MCF 10A (cell line): ENCODE measurements at regions not wholly inside any gene's neighbourhood (a gene's known extent, or its start where the extent isn't known, plus 50 kb on each side); places are given as distances from the start of the nearest gene placed in this dataset.

Experiments used
- BruUV-seq: library from RNA; stranded (reverse); fragments of 400-500 nt; replicated peaks from 2 replicates; lab custom pipeline; 2021; lab: Mats Ljungman, UMichigan
- CTCF ChIA-PET: fragments of 300-600 bp; sonication (Branson Sonifier 250); formaldehyde crosslinking; extraction: SDS; loops from one replicate; lab custom pipeline; 2021; ENCODE audit warnings: antibody characterized with exemption, inconsistent platforms; lab: Yijun Ruan, JAX
- POLR2A ChIA-PET: fragments of 300-600, 350-650 bp; sonication (Branson Sonifier 250); formaldehyde crosslinking; extraction: SDS; loops from one replicate; lab custom pipeline; 2020; ENCODE audit warnings: antibody characterized with exemption, inconsistent platforms; lab: Yijun Ruan, JAX
- DNase-seq: peaks from one replicate; pipeline ENCODE4 v3.0.0-alpha.2; 2018; ENCODE audit not compliant: unreplicated experiment
- H3K27ac Mint-ChIP-seq: one replicate; pipeline ENCODE4 v1.8.0; 2022; ENCODE audit warnings: mild to moderate bottlenecking, low read depth, mixed read lengths; ENCODE audit not compliant: unreplicated experiment
- H3K27me3 Mint-ChIP-seq: one replicate; pipeline ENCODE4 v1.8.0; 2022; ENCODE audit warnings: mixed read lengths; ENCODE audit not compliant: insufficient read depth, unreplicated experiment
- H3K36me3 Mint-ChIP-seq: one replicate; pipeline ENCODE4 v1.8.0; 2022; ENCODE audit warnings: mild to moderate bottlenecking, moderate library complexity, mixed read lengths; ENCODE audit not compliant: insufficient read depth, unreplicated experiment
- H3K4me1 Mint-ChIP-seq: one replicate; pipeline ENCODE4 v1.8.0; 2022; ENCODE audit warnings: mixed read lengths; ENCODE audit not compliant: insufficient read depth, unreplicated experiment
- H3K4me3 Mint-ChIP-seq: one replicate; pipeline ENCODE4 v1.8.0; 2022; ENCODE audit warnings: mild to moderate bottlenecking, moderate library complexity, mixed read lengths; ENCODE audit not compliant: unreplicated experiment
- H3K9me3 Mint-ChIP-seq: one replicate; pipeline ENCODE4 v1.8.0; 2022; ENCODE audit warnings: mixed read lengths; ENCODE audit not compliant: unreplicated experiment
- intact Hi-C: fragments of 100-400 bp; cut with micrococcal nuclease; formaldehyde crosslinking; loops from 2 replicates; pipeline ENCODE4 v1.14.1; 2022
- TF ChIP-seq, protein P1 (sequence below): fragments of 200-600 bp; IDR thresholded peaks from one replicate; pipeline ENCODE4 v1.8.0; 2022; ENCODE audit warnings: antibody characterized with exemption, mild to moderate bottlenecking; ENCODE audit not compliant: unreplicated experiment

DNA sequence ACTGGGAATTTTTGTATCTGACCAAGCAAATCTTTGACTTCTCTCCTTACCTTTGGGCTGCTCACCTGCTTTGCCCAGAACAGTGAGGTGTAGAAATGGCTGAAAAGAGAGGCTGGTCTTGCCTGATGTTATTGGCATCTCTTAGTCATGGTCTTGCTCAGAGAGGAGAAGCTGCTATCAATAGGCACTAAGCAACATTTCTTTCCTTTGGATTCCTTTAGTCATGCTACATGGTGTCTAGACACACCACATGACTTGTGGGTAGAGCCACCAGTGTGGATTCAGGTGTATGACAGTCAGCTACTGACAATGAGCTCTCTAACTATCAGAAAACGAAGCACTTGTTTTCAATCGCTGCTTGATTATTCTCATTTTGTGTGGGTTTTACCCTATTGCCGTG lies 341.3 kb upstream of the DCC start:
- TF ChIP-seq, protein P1, sequence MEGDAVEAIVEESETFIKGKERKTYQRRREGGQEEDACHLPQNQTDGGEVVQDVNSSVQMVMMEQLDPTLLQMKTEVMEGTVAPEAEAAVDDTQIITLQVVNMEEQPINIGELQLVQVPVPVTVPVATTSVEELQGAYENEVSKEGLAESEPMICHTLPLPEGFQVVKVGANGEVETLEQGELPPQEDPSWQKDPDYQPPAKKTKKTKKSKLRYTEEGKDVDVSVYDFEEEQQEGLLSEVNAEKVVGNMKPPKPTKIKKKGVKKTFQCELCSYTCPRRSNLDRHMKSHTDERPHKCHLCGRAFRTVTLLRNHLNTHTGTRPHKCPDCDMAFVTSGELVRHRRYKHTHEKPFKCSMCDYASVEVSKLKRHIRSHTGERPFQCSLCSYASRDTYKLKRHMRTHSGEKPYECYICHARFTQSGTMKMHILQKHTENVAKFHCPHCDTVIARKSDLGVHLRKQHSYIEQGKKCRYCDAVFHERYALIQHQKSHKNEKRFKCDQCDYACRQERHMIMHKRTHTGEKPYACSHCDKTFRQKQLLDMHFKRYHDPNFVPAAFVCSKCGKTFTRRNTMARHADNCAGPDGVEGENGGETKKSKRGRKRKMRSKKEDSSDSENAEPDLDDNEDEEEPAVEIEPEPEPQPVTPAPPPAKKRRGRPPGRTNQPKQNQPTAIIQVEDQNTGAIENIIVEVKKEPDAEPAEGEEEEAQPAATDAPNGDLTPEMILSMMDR = no peak
- Mint-ChIP-seq H3K27me3 (no peaks in the 10 kb centered on the region), H3K4me1 (no peaks in the 10 kb centered on the region), H3K9me3 (peaks cover 5% of the 10 kb centered on the region), H3K36me3 (no peaks in the 10 kb centered on the region), H3K27ac (no peak overlapping the region), H3K4me3 (no peak overlapping the region)
- BruUV-seq = no TSS peak
- ChIA-PET POLR2A (no interaction called here), CTCF (interaction anchor here (1.0 kb wide), 1 partner anchor 32 kb away, joined by 3 read pairs; no protein-coding TSS in a partner anchor)
- intact Hi-C loops = no loop called here
- no peak for DNase-seq

DNA sequence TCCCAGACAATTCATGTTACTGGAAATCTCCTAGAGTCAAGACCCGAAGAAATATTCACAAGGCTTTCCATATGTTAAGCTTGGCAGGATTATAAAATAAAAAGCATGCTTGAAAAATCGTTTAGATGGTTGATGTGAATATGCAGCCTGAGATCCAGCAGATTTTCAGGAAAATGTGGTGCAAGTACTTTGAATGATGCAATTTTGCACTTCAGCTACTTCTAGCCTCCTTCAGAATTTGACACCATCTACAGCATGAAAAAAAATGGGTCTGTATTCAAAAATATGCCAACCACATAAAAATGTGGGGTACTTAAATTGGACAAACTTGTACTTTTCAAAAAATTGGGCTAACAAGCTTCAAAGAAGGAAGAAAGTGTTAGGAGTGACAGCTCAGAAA lies 340.6 kb upstream of the DCC start:
- no TSS peak for BruUV-seq
- peaks cover 5% of the 10 kb centered on the region for H3K9me3 Mint-ChIP-seq
- intact Hi-C loops = no loop called here
- H3K36me3 Mint-ChIP-seq = no peaks in the 10 kb centered on the region
- DNase-seq = no peak
- TF ChIP-seq, protein P1 = no peak
- CTCF ChIA-PET = interaction anchor here (1.0 kb wide), 1 partner anchor 31 kb away, joined by 3 read pairs; no protein-coding TSS in a partner anchor
- POLR2A ChIA-PET = no interaction called here
- no peak overlapping the region for H3K27ac Mint-ChIP-seq
- no peak overlapping the region for H3K4me3 Mint-ChIP-seq
- no peaks in the 10 kb centered on the region for H3K27me3 Mint-ChIP-seq
- no peaks in the 10 kb centered on the region for H3K4me1 Mint-ChIP-seq

DNA sequence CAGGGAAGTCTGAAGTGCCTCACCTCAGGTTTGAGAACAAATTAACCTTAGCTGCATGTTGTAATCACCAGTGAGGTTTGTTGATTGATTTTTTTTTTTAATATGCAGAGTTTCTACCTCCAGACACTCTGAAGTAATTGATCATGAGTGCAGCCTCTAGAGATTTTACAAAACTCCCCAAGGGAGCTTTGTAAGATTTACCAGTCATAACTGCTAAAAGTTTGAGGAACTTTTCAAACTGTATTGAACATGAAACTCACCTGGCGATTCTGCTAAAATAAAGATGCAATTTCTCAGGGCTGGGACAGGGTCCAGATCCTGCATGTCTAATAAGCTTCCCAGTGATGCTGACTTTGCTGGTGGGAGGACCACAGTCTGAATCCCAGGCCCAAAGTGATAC lies 339.6 kb upstream of the DCC start:
- TF ChIP-seq, protein P1 = no peak
- Mint-ChIP-seq H3K4me3 (no peak overlapping the region), H3K27me3 (no peaks in the 10 kb centered on the region), H3K9me3 (peaks cover 5% of the 10 kb centered on the region), H3K4me1 (no peaks in the 10 kb centered on the region), H3K27ac (no peak overlapping the region), H3K36me3 (no peaks in the 10 kb centered on the region)
- DNase-seq = no peak
- intact Hi-C loops = no loop called here
- CTCF ChIA-PET = interaction anchor here (0.6 kb wide), 1 partner anchor 12 kb away, joined by 5 read pairs; no protein-coding TSS in a partner anchor
- POLR2A ChIA-PET = no interaction called here
- no TSS peak for BruUV-seq

DNA sequence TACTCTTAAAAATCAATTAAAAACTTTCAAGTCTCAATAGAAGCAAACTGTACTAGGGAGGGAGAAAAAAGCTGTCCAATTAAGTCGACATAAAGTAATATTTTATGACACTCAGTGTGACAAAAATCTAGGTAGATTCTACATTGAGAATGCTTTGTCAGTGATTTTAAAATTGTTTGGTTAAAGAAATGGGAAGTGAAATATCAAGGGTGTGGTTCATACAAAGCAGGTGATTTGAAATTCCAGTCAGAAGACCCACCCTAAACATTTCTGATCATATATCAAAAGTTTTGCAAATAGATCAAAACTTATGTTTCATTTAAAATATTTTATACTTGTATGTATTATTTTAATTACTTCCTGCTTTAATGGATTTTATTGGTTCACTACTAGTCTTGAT lies 338.9 kb upstream of the DCC start:
- Mint-ChIP-seq H3K27ac (no peak overlapping the region), H3K4me1 (no peaks in the 10 kb centered on the region)
- no TSS peak for BruUV-seq

More for the DNA sequence above, 338.9 kb upstream of the DCC start:
- peaks cover 5% of the 10 kb centered on the region for H3K9me3 Mint-ChIP-seq
- no peak overlapping the region for H3K4me3 Mint-ChIP-seq
- ChIA-PET CTCF (interaction anchor here (0.6 to 0.7 kb wide), 2 partner anchors 306 to 891 kb away, joined by 3 to 4 read pairs; no protein-coding TSS in a partner anchor), POLR2A (no interaction called here)
- TF ChIP-seq, protein P1 = no peak
- intact Hi-C loops = no loop called here
- DNase-seq = no peak
- no peaks in the 10 kb centered on the region for H3K36me3 Mint-ChIP-seq
- no peaks in the 10 kb centered on the region for H3K27me3 Mint-ChIP-seq
